Endothelial cell of umbilical vein (primary cell): ENCODE measurements at regions not wholly inside any gene's neighbourhood (a gene's known extent, or its start where the extent isn't known, plus 50 kb on each side); places are given as distances from the start of the nearest gene placed in this dataset.

Experiments used
- BruUV-seq: library from RNA; stranded (reverse); fragments of 400-500 nt; replicated peaks from 2 replicates; lab custom pipeline; 2021; lab: Mats Ljungman, UMichigan
- CTCF ChIA-PET: fragments of 300-600, 350-600 bp; sonication (Branson Sonifier 250); formaldehyde crosslinking; loops from one replicate; lab custom pipeline; 2021; ENCODE audit warnings: antibody characterized with exemption, inconsistent platforms; lab: Charles Lee
- POLR2A ChIA-PET: fragments of 300-600, 350-600 bp; sonication (Branson Sonifier 250); formaldehyde crosslinking; loops from one replicate; lab custom pipeline; 2021; ENCODE audit warnings: antibody characterized with exemption, inconsistent platforms; lab: Charles Lee
- DNase-seq: peaks from one replicate; pipeline ENCODE4 v3.0.0-alpha.2; 2011; ENCODE audit warnings: low read depth, low spot score
- FAIRE-seq: peaks from 2 replicates; lab custom pipeline; 2011; peaks lifted over from hg19 to GRCh38; lab: Jason Lieb, UNC
- H2AFZ ChIP-seq: 2 replicates; pipeline ENCODE4 v1.6.0; 2012; ENCODE audit warnings: low read depth, low read length, control low read depth, inconsistent platforms
- H3K27ac ChIP-seq: 2 replicates; pipeline ENCODE4 v1.5.1; 2011; ENCODE audit warnings: low read depth, mild to moderate bottlenecking, control low read depth, low read length, moderate library complexity; ENCODE audit not compliant: insufficient read depth
- H3K27me3 ChIP-seq, 2 experiments: 2 replicates each; pipeline versions ENCODE4 v1.6.0 to v1.6.1; 2011; ENCODE audit warnings: low read length in 2 of 2, mixed read lengths in 1 of 2; ENCODE audit not compliant: control insufficient read depth in 2 of 2, insufficient read depth in 2 of 2
- H3K36me3 ChIP-seq, 2 experiments: 2 replicates in 1 of 2; 3 replicates in 1 of 2; pipeline ENCODE4 v1.5.1; 2011; ENCODE audit warnings: low read length in 2 of 2, mild to moderate bottlenecking in 1 of 2, moderate library complexity in 1 of 2; ENCODE audit not compliant: control insufficient read depth in 2 of 2, insufficient read depth in 2 of 2; ENCODE audit errors: extremely low read depth in 1 of 2
- H3K4me1 ChIP-seq: 3 replicates; pipeline ENCODE4 v1.5.1; 2011; ENCODE audit warnings: mild to moderate bottlenecking, low read length; ENCODE audit not compliant: control insufficient read depth, insufficient read depth; ENCODE audit errors: extremely low read depth
- H3K4me2 ChIP-seq: 2 replicates; pipeline ENCODE4 v1.6.1; 2011; ENCODE audit warnings: low read length, control low read depth, mixed read lengths; ENCODE audit not compliant: insufficient read depth
- H3K4me3 ChIP-seq, 3 experiments: fragments of 200-600 bp in 1 of 3; sonication (generic), shearing (Covaris generic) in 1 of 3; replicated peaks in 1 of 3; 2 replicates each; pipeline ENCODE4 v1.5.1; 2011 to 2016; ENCODE audit warnings: control low read depth in 3 of 3, low read length in 3 of 3, mild to moderate bottlenecking in 2 of 3, inconsistent platforms in 1 of 3, low read depth in 1 of 3, moderate library complexity in 1 of 3; ENCODE audit not compliant: insufficient read depth in 1 of 3
- H3K79me2 ChIP-seq: 2 replicates; pipeline ENCODE4 v1.6.0; 2012; ENCODE audit warnings: low read length, inconsistent platforms; ENCODE audit not compliant: control insufficient read depth, insufficient read depth
- H3K9ac ChIP-seq: replicated peaks from 2 replicates; pipeline ENCODE3; 2011; ENCODE audit warnings: low read length, control low read depth; ENCODE audit not compliant: insufficient read depth; ENCODE audit errors: extremely low read depth
- H3K9me1 ChIP-seq: replicated peaks from 3 replicates; pipeline ENCODE4 v1.6.0; 2011; ENCODE audit warnings: mild to moderate bottlenecking, low read length; ENCODE audit not compliant: control insufficient read depth, insufficient read depth; ENCODE audit errors: extremely low read depth
- H3K9me3 ChIP-seq: replicated peaks from 2 replicates; pipeline ENCODE4 v1.5.1; 2012; ENCODE audit warnings: low read length, inconsistent platforms; ENCODE audit not compliant: control insufficient read depth, insufficient read depth
- H4K20me1 ChIP-seq: replicated peaks from 2 replicates; pipeline ENCODE3; 2011; ENCODE audit warnings: mild to moderate bottlenecking, low read length; ENCODE audit not compliant: control insufficient read depth, insufficient read depth; ENCODE audit errors: extremely low read depth
- CTCF ChIP-seq, 2 donors: IDR thresholded peaks; 1 replicate in 1 of 2; 2 replicates in 1 of 2; pipeline ENCODE4 v1.5.1; 2011; ENCODE audit warnings: low read length in 2 of 2, mild to moderate bottlenecking in 2 of 2, moderate library complexity in 2 of 2, control low read depth in 1 of 2, inconsistent platforms in 1 of 2, low read depth in 1 of 2; ENCODE audit not compliant: insufficient read depth in 1 of 2; ENCODE audit errors: extremely low read depth in 1 of 2
- EZH2 ChIP-seq: IDR thresholded peaks from 2 replicates; pipeline ENCODE4 v1.6.1; 2012; ENCODE audit warnings: borderline replicate concordance, low read depth, mild to moderate bottlenecking, moderate library complexity, low read length, inconsistent platforms; ENCODE audit not compliant: severe bottlenecking
- FOS ChIP-seq: IDR thresholded peaks from 2 replicates; pipeline ENCODE4 v1.6.1; 2011; ENCODE audit warnings: mild to moderate bottlenecking, low read length, moderate library complexity, borderline replicate concordance; ENCODE audit not compliant: insufficient read depth
- GATA2 ChIP-seq: IDR thresholded peaks from 2 replicates; pipeline ENCODE4 v1.7.0; 2011; ENCODE audit warnings: low read depth, mild to moderate bottlenecking, moderate library complexity, mixed read lengths, low read length; ENCODE audit not compliant: insufficient read length, insufficient read depth
- JUN ChIP-seq: IDR thresholded peaks from 2 replicates; pipeline ENCODE4 v1.6.1; 2011; ENCODE audit warnings: borderline replicate concordance, low read depth; ENCODE audit not compliant: insufficient read length, insufficient read depth
- MAX ChIP-seq: IDR thresholded peaks from 2 replicates; pipeline ENCODE4 v1.6.1; 2011; ENCODE audit not compliant: insufficient read depth, insufficient read length
- MYC ChIP-seq: IDR thresholded peaks from one replicate; pipeline ENCODE4 v1.6.1; 2011; ENCODE audit warnings: mild to moderate bottlenecking, low read depth, low read length
- POLR2A ChIP-seq: IDR thresholded peaks from 2 replicates; pipeline ENCODE4 v1.6.1; 2012; ENCODE audit warnings: low read depth, mild to moderate bottlenecking, control low read depth, low read length
- POLR2AphosphoS5 ChIP-seq: IDR thresholded peaks from 2 replicates; pipeline ENCODE4 v1.6.1; 2012; ENCODE audit warnings: low read depth, mild to moderate bottlenecking, control low read depth, low read length, moderate library complexity; ENCODE audit not compliant: insufficient read depth
- dilution Hi-C: fragments of 300-500 bp; cut with MboI; formaldehyde crosslinking; loops from one replicate; pipeline ENCODE4 v1.15.0; 2019; ENCODE audit warnings: low sequenced_read_pairs; ENCODE audit not compliant: extremely low pct_ligation_motif_present
- intact Hi-C: fragments of 100-400 bp; cut with micrococcal nuclease; formaldehyde crosslinking; loops from one replicate; pipeline ENCODE4 v1.10.0; 2022

DNA sequence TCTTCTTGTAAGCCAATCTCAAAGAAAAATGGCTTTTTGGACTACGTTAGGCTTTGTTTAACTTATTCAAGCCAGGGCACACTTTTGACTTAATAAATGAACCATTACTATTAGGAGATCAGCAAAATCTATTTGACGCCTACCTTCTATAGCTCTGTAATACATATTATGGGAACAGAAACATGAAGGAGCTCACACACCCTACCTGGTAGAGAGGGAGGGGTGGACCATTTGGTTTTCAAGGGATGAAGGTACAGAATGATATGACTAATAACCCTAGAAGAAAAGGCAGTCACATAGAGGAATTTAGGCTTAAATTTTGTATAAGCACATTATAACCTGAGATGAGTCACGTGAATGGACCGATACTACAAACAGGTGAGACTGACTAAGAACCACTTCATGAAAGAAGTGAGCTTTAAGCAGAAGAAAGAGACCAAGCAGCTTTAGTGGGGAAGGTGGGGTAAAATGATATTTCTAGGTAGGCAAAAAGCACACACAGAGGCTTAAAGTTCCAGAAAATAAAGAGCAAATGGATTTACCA, 106.8 kb upstream of the CTTNBP2 start:
- no peak for TF ChIP-seq MYC
- TF ChIP-seq CTCF (IDR thresholded peaks at IDR 0.05; ENCODE audit: extremely low read depth in 1 of 2, insufficient read depth in 1 of 2, low read depth in 1 of 2, low read length in 2 of 2), result no peak
- TF ChIP-seq JUN, result no peak
- no peak for TF ChIP-seq MAX
- TF ChIP-seq POLR2A, result no peak
- TF ChIP-seq POLR2AphosphoS5, result no peak
- TF ChIP-seq GATA2, result no peak
- TF ChIP-seq FOS, result no peak
- no peak for TF ChIP-seq EZH2
- intact Hi-C loops, result loop anchor here (5.0 kb wide), 1 partner anchor 202 kb away; the partner anchor contains the start of gene LSM8
- FAIRE-seq (no peak), DNase-seq (no peak)
- no peak overlapping the region for H3K4me2 ChIP-seq
- ChIA-PET POLR2A (no interaction called here), CTCF (interaction anchor here (1.0 kb wide), 1 partner anchor 13 kb away, joined by 3 read pairs; no protein-coding TSS in a partner anchor)
- BruUV-seq, result no TSS peak
- H3K4me3 ChIP-seq, result no peak overlapping the region
- no peak overlapping the region for H2AFZ ChIP-seq
- H3K79me2 ChIP-seq, result no peaks in the 10 kb centered on the region
- no peaks in the 10 kb centered on the region for H3K9me1 ChIP-seq
- no peak overlapping the region for H3K9ac ChIP-seq
- H3K36me3 ChIP-seq, result no peaks in the 10 kb centered on the region
- no peaks in the 10 kb centered on the region for H4K20me1 ChIP-seq
- peaks cover 2% of the 10 kb centered on the region for H3K4me1 ChIP-seq
- no peak overlapping the region for H3K27ac ChIP-seq
- H3K9me3 ChIP-seq, result no peaks in the 10 kb centered on the region
- no peaks in the 10 kb centered on the region for H3K27me3 ChIP-seq
- dilution Hi-C loops, result no loop called here
